ENCODE measurements at regions not wholly inside any gene's neighbourhood (a gene's known extent, or its start where the extent isn't known, plus 50 kb on each side); places are given as distances from the start of the nearest gene placed in this dataset.
"Not testable (repeated sequence)": the region's sequence is repeated elsewhere in the genome, so short reads cannot be mapped to it uniquely, and the experiment has no call there.

- no peak for DNase-seq (ENCODE audit: low read depth in 2 of 2)
Measured at GRCh38 chr10:22875581-22875980, 52.3 kb upstream of the ARMC3 start.

- DNase-seq (ENCODE audit: low read depth in 2 of 2): no peak
Measured at GRCh38 chr10:22874189-22874854, 53.5 kb upstream of the ARMC3 start.

GRCh38 chr10:22856444-22857074 lies 71.3 kb upstream of the ARMC3 start:
- DNase-seq (ENCODE audit: low read depth in 2 of 2): no peak

- DNase-seq (ENCODE audit: low read depth in 2 of 2): no peak
Measured at GRCh38 chr10:22854935-22855421, 72.9 kb upstream of the ARMC3 start.

- no peak for DNase-seq (ENCODE audit: low read depth in 2 of 2)
Measured at GRCh38 chr10:22853906-22854447, 73.9 kb upstream of the ARMC3 start.

- DNase-seq (ENCODE audit: low read depth in 2 of 2): no peak
Measured at GRCh38 chr10:22852712-22853353, 75.0 kb upstream of the ARMC3 start.

GRCh38 chr10:22851865-22852239 lies 76.0 kb upstream of the ARMC3 start:
- no peak for DNase-seq (ENCODE audit: low read depth in 2 of 2)

- no peak for DNase-seq (ENCODE audit: low read depth in 2 of 2)
Measured at GRCh38 chr10:22850541-22850940, 77.3 kb upstream of the ARMC3 start.

GRCh38 chr10:22849077-22849805 lies 78.6 kb upstream of the ARMC3 start:
- no peak for DNase-seq (ENCODE audit: low read depth in 2 of 2)

GRCh38 chr10:22848509-22848908 lies 79.3 kb upstream of the ARMC3 start:
- DNase-seq (ENCODE audit: low read depth in 2 of 2): no peak

GRCh38 chr10:22846294-22846693 lies 81.6 kb upstream of the ARMC3 start:
- DNase-seq (ENCODE audit: low read depth in 2 of 2): no peak

- DNase-seq (ENCODE audit: low read depth in 2 of 2): no peak
Measured at GRCh38 chr10:22839639-22840038, 88.2 kb upstream of the ARMC3 start.

GRCh38 chr10:22837771-22838170 lies 90.1 kb upstream of the ARMC3 start:
- DNase-seq (ENCODE audit: low read depth in 2 of 2): no peak

- DNase-seq (ENCODE audit: low read depth in 2 of 2): no peak
Measured at GRCh38 chr10:22837351-22837750, 90.5 kb upstream of the ARMC3 start.

- no peak for DNase-seq (ENCODE audit: low read depth in 2 of 2)
Measured at GRCh38 chr10:22834471-22834870, 93.4 kb upstream of the ARMC3 start.

- DNase-seq (ENCODE audit: low read depth in 2 of 2): no peak
Measured at GRCh38 chr10:22833781-22834180, 94.1 kb upstream of the ARMC3 start.

GRCh38 chr10:22833353-22833752 lies 94.5 kb upstream of the ARMC3 start:
- DNase-seq (ENCODE audit: low read depth in 2 of 2): no peak

GRCh38 chr10:22832851-22833250 lies 95.0 kb upstream of the ARMC3 start:
- no peak for DNase-seq (ENCODE audit: low read depth in 2 of 2)

- no peak for DNase-seq (ENCODE audit: low read depth in 2 of 2)
Measured at GRCh38 chr10:22832066-22832602, 95.7 kb upstream of the ARMC3 start.

- DNase-seq (ENCODE audit: low read depth in 2 of 2): no peak
Measured at GRCh38 chr10:22831586-22831985, 96.3 kb upstream of the ARMC3 start.

GRCh38 chr10:22828712-22829111 lies 99.1 kb upstream of the ARMC3 start:
- DNase-seq (ENCODE audit: low read depth in 2 of 2): not testable (repeated sequence)

- no peak for DNase-seq (ENCODE audit: low read depth in 2 of 2)
Measured at GRCh38 chr10:22825841-22826240, 102.0 kb upstream of the ARMC3 start.

Measured in fibroblast of skin of left biceps (primary cell).